ENCODE measurements at regions not wholly inside any gene's neighbourhood (a gene's known extent, or its start where the extent isn't known, plus 50 kb on each side); places are given as distances from the start of the nearest gene placed in this dataset.

DNA sequence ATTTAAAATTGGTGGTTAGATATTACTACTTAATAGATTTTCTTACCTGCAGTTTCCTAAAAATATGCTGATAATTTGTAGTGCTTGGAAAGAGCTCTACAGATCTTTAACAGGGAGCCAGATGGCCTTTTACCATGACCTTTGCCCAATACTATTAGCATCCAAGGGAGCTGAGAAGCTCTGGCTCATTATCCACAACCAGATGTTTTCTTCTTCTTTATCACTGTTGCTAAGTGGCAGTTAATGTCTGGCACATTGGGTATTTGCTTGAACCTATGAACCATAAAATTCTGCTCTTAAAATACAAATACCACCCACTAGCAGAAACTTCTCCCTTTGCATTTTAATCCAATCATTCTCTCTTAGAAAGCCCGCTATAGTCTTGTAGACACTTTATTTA, 1480.3 kb downstream of the C4orf33 start:
- Histone ChIP-seq H3K36me3 (ENCODE audit: control insufficient read depth, insufficient read depth, low read length) (no peaks in the 10 kb centered on the region), H3K4me3 (replicated peaks; ENCODE audit: low read depth, low read length) (no peak overlapping the region), H3K27me3 (replicated peaks; ENCODE audit: control insufficient read depth, insufficient read depth, low read length) (no peaks in the 10 kb centered on the region)
- DNase-seq (ENCODE audit: extremely low read depth, insufficient read length), result no peak
- TF ChIP-seq, protein P1, sequence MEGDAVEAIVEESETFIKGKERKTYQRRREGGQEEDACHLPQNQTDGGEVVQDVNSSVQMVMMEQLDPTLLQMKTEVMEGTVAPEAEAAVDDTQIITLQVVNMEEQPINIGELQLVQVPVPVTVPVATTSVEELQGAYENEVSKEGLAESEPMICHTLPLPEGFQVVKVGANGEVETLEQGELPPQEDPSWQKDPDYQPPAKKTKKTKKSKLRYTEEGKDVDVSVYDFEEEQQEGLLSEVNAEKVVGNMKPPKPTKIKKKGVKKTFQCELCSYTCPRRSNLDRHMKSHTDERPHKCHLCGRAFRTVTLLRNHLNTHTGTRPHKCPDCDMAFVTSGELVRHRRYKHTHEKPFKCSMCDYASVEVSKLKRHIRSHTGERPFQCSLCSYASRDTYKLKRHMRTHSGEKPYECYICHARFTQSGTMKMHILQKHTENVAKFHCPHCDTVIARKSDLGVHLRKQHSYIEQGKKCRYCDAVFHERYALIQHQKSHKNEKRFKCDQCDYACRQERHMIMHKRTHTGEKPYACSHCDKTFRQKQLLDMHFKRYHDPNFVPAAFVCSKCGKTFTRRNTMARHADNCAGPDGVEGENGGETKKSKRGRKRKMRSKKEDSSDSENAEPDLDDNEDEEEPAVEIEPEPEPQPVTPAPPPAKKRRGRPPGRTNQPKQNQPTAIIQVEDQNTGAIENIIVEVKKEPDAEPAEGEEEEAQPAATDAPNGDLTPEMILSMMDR (IDR thresholded peaks at IDR 0.05; ENCODE audit: insufficient read depth, low read length, poor library complexity, severe bottlenecking), result no peak

DNA sequence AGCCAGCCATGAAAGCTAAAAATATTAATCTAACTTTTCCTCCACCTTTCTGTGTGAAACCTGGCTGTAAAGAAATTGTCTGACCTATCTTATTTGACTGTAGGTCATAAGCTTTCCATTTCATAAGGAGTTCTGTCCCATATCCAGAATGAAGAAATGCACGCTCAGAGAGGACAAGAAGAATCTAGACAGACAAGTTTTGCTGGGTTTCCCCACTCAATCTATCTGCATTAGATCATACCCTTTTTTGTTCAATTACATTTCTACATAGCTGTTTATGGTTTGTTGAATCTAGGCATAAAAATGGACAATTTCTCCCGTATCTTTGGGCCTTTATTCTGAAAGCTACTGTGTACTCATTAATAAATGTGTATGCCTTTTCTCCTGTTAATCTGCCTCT, 1495.1 kb downstream of the C4orf33 start:
- H3K36me3 ChIP-seq (ENCODE audit: control insufficient read depth, insufficient read depth, low read length), result no peaks in the 10 kb centered on the region
- H3K27me3 ChIP-seq (replicated peaks; ENCODE audit: control insufficient read depth, insufficient read depth, low read length), result no peaks in the 10 kb centered on the region
- TF ChIP-seq, protein P1 (IDR thresholded peaks at IDR 0.05; ENCODE audit: insufficient read depth, low read length, poor library complexity, severe bottlenecking), result no peak
- DNase-seq (ENCODE audit: extremely low read depth, insufficient read length), result no peak
- H3K4me3 ChIP-seq (replicated peaks; ENCODE audit: low read depth, low read length), result no peak overlapping the region

DNA sequence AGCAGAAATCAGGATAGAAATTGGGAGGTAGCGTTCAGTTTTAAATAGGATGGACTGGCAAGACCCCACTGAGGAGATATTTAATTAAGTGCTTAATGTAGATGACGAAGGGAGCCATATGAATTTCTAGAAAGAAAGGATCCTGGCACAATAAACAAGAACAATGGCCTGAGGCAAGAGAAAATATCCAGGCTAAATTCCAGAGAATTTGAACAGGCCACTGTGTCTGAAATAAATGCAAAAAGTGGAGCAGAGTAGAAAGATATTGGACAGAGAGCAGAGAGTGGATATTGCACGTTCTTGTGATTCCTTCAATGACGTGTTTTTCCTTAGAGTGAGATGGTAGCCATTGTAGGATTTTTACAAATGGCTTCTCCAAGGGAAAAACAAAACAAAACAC, 1504.8 kb downstream of the C4orf33 start:
- no peak overlapping the region for H3K4me3 ChIP-seq (replicated peaks; ENCODE audit: low read depth, low read length)
- no peaks in the 10 kb centered on the region for H3K27me3 ChIP-seq (replicated peaks; ENCODE audit: control insufficient read depth, insufficient read depth, low read length)
- DNase-seq (ENCODE audit: extremely low read depth, insufficient read length), result no peak
- TF ChIP-seq, protein P1 (IDR thresholded peaks at IDR 0.05; ENCODE audit: insufficient read depth, low read length, poor library complexity, severe bottlenecking), result no peak
- no peaks in the 10 kb centered on the region for H3K36me3 ChIP-seq (ENCODE audit: control insufficient read depth, insufficient read depth, low read length)

DNA sequence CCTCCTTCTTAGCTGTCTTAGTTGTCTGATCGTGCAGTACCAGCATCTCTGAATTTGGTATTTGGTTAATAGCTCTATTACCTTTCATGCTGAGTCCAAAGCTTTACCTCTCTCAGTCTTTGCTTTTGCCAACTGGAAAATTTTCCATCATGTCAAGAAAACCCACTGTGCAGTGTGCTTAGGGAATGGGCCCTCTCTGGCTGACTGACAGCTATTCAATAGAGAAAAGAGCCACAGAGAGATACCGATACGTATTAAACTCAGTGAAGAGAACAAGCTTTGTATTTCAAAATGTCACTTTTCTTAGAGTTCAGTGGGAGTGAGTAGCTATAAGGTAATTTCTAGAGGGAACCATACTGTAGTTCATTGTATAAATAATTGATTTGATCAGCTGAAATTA, 1507.1 kb downstream of the C4orf33 start:
- no peak for DNase-seq (ENCODE audit: extremely low read depth, insufficient read length)
- Histone ChIP-seq H3K36me3 (ENCODE audit: control insufficient read depth, insufficient read depth, low read length) (no peaks in the 10 kb centered on the region), H3K27me3 (replicated peaks; ENCODE audit: control insufficient read depth, insufficient read depth, low read length) (no peaks in the 10 kb centered on the region), H3K4me3 (replicated peaks; ENCODE audit: low read depth, low read length) (no peak overlapping the region)
- TF ChIP-seq, protein P1 (IDR thresholded peaks at IDR 0.05; ENCODE audit: insufficient read depth, low read length, poor library complexity, severe bottlenecking), result no peak

DNA sequence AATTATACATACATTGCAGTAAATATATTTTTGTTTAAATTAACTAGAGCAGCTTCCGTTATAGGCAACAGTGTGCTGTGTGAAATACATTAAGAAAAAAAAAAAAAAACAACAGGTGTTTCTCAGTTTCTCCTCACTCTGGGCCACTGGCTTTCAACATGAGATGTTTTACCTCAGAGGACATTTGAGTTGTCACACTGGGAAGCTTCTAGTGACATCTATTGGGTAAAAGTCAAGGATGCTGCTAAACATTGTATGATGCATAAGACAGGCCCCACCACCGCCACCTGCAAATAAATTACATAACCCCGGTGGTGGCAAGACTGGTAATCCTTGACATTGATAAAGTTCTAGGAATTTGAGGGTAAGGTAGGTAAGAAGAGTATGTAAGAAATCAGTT, 1512.2 kb downstream of the C4orf33 start:
- Histone ChIP-seq H3K36me3 (ENCODE audit: control insufficient read depth, insufficient read depth, low read length) (no peaks in the 10 kb centered on the region), H3K27me3 (replicated peaks; ENCODE audit: control insufficient read depth, insufficient read depth, low read length) (no peaks in the 10 kb centered on the region), H3K4me3 (replicated peaks; ENCODE audit: low read depth, low read length) (no peak overlapping the region)
- TF ChIP-seq, protein P1 (IDR thresholded peaks at IDR 0.05; ENCODE audit: insufficient read depth, low read length, poor library complexity, severe bottlenecking), result no peak
- DNase-seq (ENCODE audit: extremely low read depth, insufficient read length), result no peak

DNA sequence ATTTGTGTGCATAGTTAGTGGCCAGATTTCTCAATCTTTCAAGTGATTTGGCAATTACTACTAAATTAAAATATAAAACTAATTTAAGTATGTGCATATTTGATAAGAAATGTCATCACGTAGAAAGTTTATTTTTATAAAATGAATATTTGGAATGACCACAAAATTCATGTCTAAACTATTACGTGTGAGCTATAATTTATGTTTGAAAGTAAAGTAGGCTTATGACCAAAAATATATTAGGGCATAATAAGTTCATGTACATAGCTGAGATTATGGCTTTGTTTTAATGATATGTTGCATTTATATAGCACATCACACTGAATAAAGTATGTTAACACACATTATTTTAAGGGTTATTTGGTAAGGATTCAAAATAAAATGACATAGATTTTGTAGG, 1532.6 kb downstream of the C4orf33 start:
- no peaks in the 10 kb centered on the region for H3K36me3 ChIP-seq (ENCODE audit: control insufficient read depth, insufficient read depth, low read length)
- DNase-seq (ENCODE audit: extremely low read depth, insufficient read length), result no peak
- TF ChIP-seq, protein P1 (IDR thresholded peaks at IDR 0.05; ENCODE audit: insufficient read depth, low read length, poor library complexity, severe bottlenecking), result no peak

More for the DNA sequence above, 1532.6 kb downstream of the C4orf33 start:
- no peak overlapping the region for H3K4me3 ChIP-seq (replicated peaks; ENCODE audit: low read depth, low read length)
- no peaks in the 10 kb centered on the region for H3K27me3 ChIP-seq (replicated peaks; ENCODE audit: control insufficient read depth, insufficient read depth, low read length)
